Dedifferentiated amniotic fluid mesenchymal stem cell (primary cell): ENCODE measurements at regions not wholly inside any gene's neighbourhood (a gene's known extent, or its start where the extent isn't known, plus 50 kb on each side); places are given as distances from the start of the nearest gene placed in this dataset.
"Not testable (repeated sequence)": the region's sequence is repeated elsewhere in the genome, so short reads cannot be mapped to it uniquely, and the experiment has no call there.

Experiments
- DNase-seq: peaks from one replicate; pipeline ENCODE4 v3.0.0-alpha.2; 2016; ENCODE audit errors: extremely low spot score

DNA sequence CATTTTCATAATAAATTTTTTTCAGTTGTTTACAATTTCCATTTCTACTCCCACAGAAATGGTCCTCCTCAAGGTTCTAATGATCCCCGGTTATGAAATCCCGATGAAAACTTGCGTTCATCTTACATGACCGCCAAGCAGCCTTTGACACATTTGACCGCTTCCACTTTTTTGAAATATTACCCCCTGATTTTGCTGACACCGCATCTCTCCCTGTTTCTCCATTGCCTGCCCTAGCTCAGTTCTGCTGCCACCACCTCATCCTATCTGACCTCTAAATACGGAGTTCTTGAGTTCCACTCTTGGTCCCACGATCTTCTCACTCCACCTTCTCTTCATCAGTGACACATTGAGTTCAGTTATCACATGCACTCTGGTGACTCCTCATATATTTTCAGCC lies 74.1 kb downstream of the SLC35B3 start:
- DNase-seq = no peak

DNA sequence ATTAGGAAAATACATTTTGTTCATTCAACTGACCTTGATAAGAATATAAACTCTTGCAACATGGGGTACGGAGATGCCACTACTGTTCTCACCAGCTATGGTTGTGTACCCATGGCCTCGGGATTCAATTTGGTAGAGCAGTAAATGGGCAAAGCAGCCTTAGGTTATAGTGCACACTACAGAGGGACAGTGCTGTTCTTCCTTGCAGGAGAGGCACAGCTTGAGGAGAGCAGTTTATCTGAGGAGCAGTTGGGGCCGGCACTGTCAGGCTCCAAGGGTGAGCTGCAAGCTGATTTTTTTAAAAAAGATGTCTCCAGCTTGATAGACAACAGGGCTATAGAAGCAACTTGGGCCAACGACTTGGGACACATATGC lies 82.4 kb downstream of the SLC35B3 start:
- no peak for DNase-seq

DNA sequence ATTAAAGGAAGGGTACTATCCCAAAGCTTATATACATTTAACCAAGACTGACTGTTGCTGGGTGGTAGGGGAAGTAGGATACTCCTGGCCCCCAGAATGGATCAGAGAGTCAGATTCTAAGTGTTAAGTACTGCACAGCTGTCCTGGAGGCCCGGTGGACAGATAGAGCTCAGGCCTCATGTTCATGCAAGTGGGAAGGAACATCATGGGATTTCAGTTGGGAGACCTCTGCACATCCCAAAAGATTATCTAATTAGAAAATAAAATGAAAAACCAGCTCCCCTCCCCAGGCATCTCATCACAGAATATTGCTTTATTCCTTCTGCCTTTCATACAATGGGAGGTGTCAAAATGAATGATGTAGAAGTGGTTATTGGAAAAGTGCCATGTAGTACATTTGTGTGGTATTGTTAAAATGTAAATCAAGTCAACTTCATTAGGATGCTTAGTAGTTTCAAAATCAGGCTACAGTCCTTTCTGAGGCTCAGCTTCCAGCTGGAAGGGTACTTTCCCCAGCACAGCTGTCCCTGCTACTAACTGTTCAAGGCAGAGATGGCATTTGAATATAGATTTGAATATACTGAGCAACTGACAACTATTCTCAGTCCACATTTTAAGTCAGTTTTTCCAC lies 82.9 kb downstream of the SLC35B3 start:
- DNase-seq = no peak

DNA sequence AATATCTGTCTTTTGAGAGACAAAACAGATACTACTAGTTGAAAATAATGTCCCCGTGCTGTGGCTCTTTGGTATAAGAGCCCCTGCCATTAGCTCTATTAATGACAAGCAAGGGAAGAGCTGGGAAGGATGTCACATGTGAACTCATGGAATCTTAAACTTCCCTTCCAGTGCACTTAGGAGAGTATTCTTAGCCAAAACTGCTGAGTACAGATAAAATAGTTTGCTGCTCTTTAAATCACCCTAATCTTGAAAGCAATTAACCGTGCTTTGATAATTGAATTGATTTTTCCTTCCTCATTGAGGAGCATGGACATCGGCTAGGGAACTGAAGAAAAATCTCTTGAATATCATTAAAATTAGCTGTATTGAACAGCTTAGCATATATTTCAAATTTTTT lies 91.7 kb downstream of the SLC35B3 start:
- no peak for DNase-seq

DNA sequence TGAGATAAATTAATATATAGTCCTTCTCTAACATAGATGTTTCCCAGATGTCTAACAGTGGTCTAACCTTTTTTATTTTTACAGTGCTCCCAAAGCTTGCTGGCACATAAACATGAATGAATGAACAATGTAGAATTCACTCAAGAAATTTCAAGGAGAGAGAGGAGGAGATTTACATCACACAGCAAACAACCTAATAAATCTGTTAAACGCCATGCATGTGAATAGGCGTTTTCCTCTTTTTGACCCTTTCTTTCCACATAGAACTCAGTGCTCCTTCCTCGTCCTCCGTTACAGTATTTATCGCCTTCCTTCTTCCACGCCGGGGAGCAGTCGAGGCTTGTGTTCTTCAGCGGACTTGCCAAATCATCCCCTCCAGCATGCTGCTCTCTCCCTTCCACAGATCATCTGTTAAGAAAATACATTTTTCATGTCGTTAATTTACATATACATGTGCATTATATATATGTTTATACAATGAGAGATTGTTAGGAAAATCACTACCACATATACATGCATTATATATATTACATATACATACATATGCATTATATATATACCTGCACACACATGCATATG lies 93.0 kb downstream of the SLC35B3 start:
- no peak for DNase-seq

DNA sequence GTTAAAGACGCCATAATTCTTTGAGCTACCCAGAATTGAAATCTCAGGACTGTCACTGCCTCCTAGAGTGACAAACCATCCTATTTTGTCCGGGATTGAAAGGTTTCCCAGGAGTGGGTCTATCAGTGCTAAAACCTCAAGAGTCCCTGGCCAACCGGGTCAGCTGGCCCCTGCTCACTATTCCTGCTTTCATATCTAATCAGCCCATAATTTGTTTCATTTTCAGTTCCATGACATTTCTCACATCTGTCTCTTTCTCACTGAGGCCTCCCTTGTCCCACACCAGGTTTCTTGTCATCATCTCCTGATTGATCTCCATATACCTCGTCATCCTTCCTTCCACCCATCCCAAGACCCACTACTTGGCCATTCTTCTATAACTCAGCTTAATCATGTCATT lies 98.2 kb downstream of the SLC35B3 start:
- DNase-seq = no peak

DNA sequence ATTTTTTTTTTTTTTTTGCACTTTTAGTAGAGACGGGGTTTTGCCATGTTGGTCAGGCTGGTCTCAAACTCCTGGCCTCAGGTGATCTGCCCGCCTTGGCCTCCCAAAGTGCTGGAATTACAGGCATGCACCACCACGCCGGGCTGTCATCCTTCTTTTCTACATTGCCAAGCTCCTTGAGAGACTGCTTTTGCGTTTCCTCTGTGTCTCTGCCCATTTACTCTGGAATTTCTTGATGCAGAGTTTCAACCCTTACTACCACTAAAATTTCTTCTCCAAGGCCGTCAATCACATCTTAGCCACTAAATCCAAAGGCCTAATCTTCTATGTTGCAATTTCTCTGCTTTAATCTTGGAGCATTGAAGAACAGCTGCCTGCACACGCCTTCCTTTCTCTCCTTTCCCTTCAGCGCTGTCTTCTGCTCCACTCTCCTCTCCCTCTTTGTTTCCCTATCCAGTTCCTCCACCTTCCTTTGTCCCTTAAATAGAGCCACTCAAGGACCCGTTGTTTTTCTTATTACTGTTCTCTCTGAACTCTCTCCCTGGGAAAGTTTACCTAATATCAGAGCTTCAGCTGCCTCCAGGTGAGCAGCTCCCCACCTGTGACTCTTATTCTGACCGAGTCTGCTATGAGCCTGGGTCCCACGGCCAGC lies 98.8 kb downstream of the SLC35B3 start:
- no peak for DNase-seq

DNA sequence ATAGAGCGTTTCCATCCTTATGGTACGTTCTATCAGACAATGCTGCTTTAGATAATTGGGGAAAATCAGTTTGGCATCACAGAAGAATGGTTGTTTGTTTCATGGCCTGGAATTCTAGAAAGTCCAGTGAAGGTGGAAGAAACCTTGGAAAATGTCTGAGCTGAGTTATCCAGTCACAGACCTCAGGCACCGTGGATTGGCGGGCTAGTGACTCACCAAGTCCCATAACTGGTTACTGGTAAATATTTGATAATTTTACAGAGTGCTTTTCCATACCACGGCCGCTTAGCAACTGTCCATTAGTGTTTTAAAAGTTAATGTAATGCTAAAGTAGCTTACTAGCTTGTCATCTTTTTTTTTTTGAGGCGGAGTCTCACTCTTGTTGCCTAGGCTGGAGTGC lies 99.4 kb downstream of the SLC35B3 start:
- DNase-seq = no peak

DNA sequence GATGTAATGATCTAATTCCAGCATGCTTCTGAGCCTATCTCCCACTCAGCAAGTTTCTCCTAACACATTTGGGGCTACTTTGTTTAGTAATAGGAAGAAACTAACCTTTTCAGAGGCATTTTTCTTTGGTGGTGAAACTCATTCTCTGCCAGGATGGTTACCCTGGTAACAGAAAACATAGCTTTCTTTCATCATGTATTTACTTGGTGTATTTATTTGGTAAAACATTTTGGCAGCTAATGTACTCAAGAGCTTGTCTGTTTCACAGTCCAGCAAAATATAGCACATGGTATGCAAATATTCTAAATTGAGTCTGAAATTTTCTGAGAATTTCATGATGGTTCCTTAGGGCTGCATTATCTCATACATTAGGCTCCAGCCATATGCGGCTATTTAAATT lies 100.0 kb downstream of the SLC35B3 start:
- no peak for DNase-seq

DNA sequence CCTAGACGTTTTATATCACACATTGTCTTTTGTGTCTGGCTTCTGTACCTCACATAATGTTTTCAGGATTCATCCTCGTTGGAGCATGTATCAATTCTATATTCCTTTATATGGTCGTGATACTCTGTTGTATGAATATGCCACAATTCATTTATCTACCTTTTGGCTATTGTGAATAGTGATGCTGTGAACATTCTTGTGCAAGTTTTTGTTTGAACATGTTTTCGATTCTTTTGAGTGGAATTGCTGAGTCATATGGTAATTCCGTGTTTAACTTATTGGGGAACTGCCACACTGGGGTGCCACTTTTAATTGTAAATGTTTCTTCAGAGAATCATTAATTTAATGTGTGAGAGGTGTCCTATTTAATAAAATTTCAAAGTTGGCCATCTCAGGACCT lies 101.2 kb downstream of the SLC35B3 start:
- no peak for DNase-seq

DNA sequence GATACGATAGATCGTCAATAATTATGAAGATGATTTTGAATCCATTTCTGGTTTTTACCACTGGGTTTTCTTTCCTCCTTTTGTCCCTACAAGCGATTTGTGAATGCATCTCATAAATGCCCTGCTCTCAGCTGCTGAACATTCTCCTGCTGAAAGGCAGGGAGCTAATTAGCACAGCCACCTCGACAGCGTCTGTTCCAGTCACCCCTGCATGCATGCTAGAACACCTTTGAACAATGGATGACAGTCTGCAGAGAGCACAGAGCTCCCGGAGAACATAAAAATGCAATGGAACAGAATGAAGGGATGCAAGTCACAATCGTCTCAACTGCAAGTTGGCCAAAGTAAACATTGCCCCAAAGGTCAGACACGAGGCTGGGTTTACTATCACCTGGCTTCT lies 105.8 kb downstream of the SLC35B3 start:
- no peak for DNase-seq

DNA sequence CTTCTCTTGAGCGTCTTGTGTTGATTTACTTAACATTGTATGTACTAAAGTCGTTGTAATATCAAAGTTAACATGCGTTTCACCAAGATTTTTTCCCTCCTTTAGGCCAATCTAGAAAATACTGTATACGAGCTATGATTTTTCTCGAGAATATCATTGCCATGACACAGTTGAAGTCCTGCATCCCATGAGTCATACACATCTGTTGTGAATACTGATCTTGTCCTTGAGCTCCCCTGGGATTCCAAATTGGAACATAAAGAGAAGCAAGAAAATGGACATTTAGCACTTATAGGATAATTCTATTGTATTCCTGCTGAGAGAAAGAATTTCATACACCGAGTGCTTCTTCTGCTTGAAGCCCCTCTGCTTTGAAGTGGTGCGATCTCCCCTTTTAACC lies 109.6 kb downstream of the SLC35B3 start:
- no peak for DNase-seq

DNA sequence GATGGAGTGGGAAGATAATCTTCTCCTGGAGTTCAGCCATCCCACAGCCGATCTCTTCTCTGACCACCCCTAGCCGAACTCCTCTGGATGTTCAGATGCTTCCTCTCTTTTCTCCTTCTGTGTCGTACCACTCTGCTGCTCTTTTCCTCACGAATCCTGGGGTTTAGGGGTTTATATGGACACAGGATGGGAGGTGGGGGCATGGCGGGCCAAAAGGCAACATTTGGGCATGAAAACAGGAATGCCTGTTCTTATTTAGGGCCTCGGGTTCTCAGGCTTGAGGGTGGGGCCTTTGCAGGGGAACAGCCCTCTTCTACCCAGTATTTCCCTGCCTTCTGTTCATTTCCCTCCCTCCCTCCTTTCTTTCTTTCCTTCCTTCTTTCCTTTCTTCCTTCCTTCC lies 112.7 kb downstream of the SLC35B3 start:
- no peak for DNase-seq

DNA sequence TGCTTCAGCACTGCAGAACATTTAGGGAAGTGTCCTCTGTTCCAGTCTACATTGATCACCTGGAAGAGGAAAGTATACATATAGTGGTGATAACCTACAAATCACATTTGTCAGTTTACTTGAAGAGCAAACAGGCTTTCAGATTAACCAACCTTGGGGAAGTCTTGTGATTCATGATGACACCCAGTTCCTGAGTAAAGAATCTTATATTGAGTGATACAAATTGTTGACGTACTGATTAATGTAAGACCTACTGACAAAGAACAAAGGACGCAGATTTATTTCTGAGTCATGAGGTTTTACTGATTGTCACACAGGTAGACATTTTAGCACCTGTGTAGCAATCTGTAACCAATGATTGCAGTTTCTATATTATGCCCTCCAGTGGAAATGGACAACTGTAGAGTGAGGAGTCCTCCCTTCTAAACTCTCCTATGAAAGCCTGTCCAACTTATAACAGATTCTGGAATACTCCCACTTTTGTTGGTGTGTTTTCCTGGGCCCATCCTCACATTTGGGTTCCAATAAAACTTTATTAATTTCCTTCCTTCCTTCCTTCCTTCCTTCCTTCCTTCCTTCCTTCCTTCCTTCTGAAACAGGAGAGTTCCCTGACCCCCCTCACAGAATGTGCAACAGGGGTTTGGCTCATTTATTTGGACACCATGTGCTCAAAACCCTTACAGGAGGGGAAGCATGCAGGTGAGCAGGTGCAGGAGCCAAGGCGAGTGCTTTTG lies 113.5 kb downstream of the SLC35B3 start:
- no peak for DNase-seq

DNA sequence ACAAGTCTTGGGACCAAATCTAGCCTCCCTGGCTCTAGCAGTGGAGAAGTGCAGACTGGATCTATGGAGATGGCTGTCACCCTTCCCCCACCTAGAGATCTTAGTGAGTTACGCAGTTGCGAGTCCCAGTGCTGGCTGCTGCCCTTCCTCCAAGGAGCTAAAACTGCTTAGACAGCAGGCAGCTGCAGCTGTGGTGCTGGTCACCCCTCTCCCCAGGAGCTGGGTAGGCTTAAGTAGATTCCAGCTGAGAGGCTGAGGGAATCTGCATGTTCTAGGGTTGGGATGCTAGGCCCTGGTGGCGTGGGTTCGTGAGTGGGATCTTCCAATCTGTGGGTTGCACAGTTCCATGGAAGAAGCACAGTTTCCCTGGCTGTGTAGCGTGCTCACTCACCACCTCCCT lies 120.2 kb downstream of the SLC35B3 start:
- DNase-seq = no peak

DNA sequence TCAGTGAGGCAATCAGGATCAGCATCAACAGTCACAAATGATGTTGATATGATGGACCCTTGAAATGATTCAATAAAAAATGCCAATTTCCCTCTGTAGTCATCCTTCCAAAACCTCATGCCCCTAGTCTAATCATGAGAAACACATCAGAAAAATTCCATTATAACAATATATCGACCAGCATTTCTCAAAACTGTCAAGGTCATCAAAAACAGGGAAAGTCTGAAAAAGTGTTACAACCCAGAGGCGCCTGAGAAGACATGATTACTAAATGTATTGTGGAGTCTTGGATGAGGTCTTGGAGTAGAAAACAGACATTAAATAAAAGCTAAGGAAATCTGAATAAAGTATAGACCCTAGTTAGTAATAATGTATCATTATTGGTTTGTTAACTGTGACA lies 133.8 kb downstream of the SLC35B3 start:
- DNase-seq = no peak

DNA sequence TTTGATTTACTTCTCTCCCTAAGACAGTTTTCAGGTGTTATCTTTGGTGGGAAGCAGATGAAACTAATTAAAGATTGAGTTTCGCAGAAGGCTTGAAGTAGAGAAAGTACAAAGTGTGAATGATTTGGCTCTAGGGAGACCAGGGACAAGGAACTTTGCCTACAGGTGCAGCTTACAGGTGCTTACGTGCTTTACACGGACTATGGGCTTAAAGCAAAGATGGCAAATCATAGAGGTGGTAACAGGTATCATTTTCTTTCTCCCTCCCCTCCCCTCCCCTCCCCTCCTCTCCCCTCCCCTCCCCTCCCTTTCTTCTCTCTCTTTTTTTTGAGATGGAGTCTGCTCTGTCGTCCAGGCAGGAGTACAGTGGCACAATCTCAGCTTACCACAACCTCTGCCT lies 136.3 kb downstream of the SLC35B3 start:
- DNase-seq = no peak

DNA sequence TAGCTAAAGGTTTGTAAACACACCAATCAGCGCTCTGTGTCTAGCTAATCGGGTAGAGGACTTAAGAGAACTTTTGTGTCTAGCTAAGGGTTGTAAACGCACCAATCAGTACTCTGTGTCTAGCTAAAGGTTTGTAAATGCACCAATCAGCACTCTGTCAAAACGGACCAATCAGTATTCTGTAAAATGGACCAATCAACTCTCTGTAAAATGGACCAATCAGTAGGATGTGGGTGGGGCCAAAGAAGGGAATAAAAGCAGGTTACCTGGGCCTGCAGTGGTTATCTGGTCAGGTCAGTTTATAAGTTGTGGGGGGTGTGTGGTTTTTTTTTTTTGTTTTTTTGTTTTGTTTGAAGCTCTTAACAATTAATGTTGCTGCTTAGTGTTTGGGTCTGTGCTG lies 152.4 kb downstream of the SLC35B3 start:
- not testable (repeated sequence) for DNase-seq

DNA sequence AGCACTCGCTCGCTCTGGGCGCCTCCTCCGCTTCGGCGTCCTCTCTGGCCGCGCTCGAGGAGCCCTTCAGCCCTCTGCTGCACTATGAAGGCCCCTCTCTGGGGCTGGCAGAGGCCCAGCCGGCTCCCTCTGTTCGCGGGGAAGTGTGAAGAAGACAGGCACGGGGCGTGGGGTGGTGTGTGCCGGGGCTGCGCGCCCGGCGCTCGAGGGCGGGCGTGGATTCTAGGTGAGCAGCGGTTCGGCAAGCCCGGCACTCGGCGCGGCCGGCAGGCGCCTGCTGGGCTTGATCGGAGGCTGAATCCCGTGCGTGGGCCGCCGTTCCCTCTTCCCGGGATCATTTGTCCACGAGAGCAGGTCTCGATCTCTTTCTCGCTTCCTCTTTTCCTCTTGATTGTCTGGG lies 153.0 kb downstream of the SLC35B3 start:
- no peak for DNase-seq

DNA sequence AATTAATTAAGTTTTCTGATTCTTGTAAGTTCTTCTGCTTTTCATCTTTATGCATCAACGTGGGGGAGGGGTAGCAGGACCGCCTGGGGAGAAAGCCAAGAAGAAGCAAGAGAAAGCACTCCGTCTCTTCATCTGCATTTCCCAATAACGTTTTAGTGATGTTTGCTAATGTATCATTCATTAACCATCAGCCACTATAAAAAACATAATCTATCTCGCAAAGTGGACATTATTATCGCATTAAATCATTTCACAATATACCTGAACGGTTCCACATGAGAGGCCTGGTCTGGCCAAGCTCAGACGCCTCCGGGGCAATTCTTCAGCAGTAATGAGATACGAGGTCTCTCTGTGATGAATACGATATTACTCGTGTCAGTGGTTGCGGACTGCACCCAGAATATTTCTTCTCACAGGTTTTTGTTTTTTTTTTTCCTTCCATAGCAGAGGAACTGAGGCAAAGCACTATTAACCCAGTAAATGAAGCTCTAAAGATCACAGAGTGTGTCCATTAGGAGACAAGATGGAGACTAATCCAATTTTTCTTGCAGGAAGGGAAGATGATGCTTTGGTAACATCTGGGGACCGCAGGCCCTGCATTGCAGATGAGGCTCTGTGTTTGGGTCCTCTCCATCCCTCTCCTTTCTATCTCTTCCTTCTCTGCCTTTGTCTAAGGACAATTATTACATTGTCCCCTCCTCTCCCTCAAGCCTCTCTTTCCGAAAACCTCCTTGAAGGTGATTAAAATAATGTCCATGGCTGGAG lies 156.1 kb downstream of the SLC35B3 start:
- no peak for DNase-seq

DNA sequence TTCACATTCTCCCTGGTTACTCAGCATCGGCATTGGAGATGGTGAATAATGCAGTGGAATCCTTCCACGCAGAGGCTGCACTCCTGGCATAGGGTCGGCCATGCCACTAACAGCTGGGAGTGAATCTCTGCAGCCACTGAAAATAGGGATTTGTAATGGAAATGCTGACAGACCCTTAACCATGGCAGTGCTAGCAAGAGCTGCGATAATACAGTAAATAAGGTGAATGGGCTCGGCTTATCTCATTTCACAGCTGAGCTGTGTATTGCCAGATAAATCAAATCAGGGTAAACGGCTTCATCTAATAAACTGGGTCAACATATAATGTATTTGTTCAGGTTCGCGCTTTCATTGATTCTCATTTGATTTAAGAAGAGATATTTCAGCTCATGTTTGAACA lies 156.8 kb downstream of the SLC35B3 start:
- no peak for DNase-seq

DNA sequence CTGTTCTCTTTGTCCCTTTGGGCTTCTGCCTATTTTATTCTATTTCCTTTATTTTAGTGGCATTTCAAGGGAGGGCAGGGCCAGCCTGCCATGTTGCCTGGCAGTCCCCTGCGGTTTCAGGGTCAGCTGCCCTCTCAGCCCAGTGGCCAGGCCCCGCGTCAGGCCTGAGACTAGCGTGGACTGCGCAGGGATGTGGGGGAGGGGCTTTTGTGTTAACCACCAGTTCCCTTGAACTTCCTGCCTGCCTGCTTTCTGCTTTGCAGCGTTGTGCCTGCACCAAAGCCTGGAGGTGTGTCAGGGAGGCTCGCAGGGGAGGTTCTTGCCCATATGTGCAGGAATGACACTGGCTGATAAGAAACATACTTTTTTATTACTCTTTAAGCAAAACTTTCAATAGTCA lies 157.6 kb downstream of the SLC35B3 start:
- DNase-seq = no peak
